ENCODE measurements at regions not wholly inside any gene's neighbourhood (a gene's known extent, or its start where the extent isn't known, plus 50 kb on each side); places are given as distances from the start of the nearest gene placed in this dataset.

GRCh38 chr6:84414531-84414930 lies 187.1 kb upstream of the CEP162 start:
- no peak for DNase-seq

- no peak for DNase-seq
Observed at GRCh38 chr6:84411060-84411629, 183.7 kb upstream of the CEP162 start.

GRCh38 chr6:84409911-84410310 lies 182.5 kb upstream of the CEP162 start:
- no peak for DNase-seq

GRCh38 chr6:84408028-84408427 lies 180.6 kb upstream of the CEP162 start:
- no peak for DNase-seq

- DNase-seq = no peak
Observed at GRCh38 chr6:84403545-84403944, 176.1 kb upstream of the CEP162 start.

- DNase-seq = no peak
Observed at GRCh38 chr6:84399003-84399402, 171.6 kb upstream of the CEP162 start.

GRCh38 chr6:84392261-84392660 lies 164.8 kb upstream of the CEP162 start:
- DNase-seq = no peak

- DNase-seq = no peak
Observed at GRCh38 chr6:84390851-84391250, 163.4 kb upstream of the CEP162 start.

- no peak for DNase-seq
Observed at GRCh38 chr6:84390334-84390733, 162.9 kb upstream of the CEP162 start.

GRCh38 chr6:84379142-84379541 lies 151.7 kb upstream of the CEP162 start:
- DNase-seq = no peak

GRCh38 chr6:84372290-84372689 lies 144.8 kb upstream of the CEP162 start:
- no peak for DNase-seq

GRCh38 chr6:84371681-84372080 lies 144.2 kb upstream of the CEP162 start:
- DNase-seq = no peak

- DNase-seq = no peak
Observed at GRCh38 chr6:84362193-84362821, 134.9 kb upstream of the CEP162 start.

GRCh38 chr6:84361372-84362192 lies 134.1 kb upstream of the CEP162 start:
- DNase-seq = no peak

GRCh38 chr6:84360039-84360438 lies 132.6 kb upstream of the CEP162 start:
- DNase-seq = no peak

- no peak for DNase-seq
Observed at GRCh38 chr6:84358581-84358980, 131.1 kb upstream of the CEP162 start.

- DNase-seq = no peak
Observed at GRCh38 chr6:84357631-84358030, 130.2 kb upstream of the CEP162 start.

- no peak for DNase-seq
Observed at GRCh38 chr6:84356907-84357306, 129.5 kb upstream of the CEP162 start.

- DNase-seq = no peak
Observed at GRCh38 chr6:84353459-84354423, 126.3 kb upstream of the CEP162 start.

GRCh38 chr6:84350397-84350796 lies 123.0 kb upstream of the CEP162 start:
- DNase-seq = no peak

GRCh38 chr6:84349542-84349941 lies 122.1 kb upstream of the CEP162 start:
- DNase-seq = no peak

- DNase-seq = no peak
Observed at GRCh38 chr6:84348801-84349200, 121.4 kb upstream of the CEP162 start.

GRCh38 chr6:84346372-84346771 lies 118.9 kb upstream of the CEP162 start:
- DNase-seq = no peak
